ENCODE measurements at regions not wholly inside any gene's neighbourhood (a gene's known extent, or its start where the extent isn't known, plus 50 kb on each side); places are given as distances from the start of the nearest gene placed in this dataset.

DNA sequence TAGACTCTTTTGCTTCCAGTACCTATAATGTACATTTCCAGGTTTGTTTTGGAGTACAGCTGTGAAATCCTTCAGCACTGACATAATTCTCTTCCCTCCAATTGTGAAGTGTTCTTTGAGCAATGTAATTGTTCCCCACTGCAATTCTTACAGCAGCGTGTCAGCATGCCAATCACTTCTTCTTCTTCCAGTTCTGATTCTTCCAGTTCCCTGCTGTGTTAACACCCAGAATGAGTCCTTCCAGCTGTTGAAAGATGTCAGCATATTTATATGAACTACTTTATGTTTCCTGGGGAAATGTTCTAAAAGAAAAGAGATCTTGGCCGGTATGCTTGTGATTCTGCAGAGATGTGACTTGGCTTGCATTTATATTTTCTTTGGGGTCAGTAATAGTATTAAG lies 213.9 kb downstream of the UNC5CL start:
- TF ChIP-seq EZH2 (IDR thresholded peaks at IDR 0.05; ENCODE audit: low read length, missing control alignments): no peak
- TF ChIP-seq, protein P1, sequence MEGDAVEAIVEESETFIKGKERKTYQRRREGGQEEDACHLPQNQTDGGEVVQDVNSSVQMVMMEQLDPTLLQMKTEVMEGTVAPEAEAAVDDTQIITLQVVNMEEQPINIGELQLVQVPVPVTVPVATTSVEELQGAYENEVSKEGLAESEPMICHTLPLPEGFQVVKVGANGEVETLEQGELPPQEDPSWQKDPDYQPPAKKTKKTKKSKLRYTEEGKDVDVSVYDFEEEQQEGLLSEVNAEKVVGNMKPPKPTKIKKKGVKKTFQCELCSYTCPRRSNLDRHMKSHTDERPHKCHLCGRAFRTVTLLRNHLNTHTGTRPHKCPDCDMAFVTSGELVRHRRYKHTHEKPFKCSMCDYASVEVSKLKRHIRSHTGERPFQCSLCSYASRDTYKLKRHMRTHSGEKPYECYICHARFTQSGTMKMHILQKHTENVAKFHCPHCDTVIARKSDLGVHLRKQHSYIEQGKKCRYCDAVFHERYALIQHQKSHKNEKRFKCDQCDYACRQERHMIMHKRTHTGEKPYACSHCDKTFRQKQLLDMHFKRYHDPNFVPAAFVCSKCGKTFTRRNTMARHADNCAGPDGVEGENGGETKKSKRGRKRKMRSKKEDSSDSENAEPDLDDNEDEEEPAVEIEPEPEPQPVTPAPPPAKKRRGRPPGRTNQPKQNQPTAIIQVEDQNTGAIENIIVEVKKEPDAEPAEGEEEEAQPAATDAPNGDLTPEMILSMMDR (conservative IDR thresholded peaks at IDR 0.05 in 1 of 2, IDR thresholded peaks at IDR 0.05 in 1 of 2; ENCODE audit: low read depth in 1 of 2, low read length in 2 of 2): no peak

Data from fibroblast of lung (primary cell).